ENCODE measurements at regions not wholly inside any gene's neighbourhood (a gene's known extent, or its start where the extent isn't known, plus 50 kb on each side); places are given as distances from the start of the nearest gene placed in this dataset.
"Not testable (repeated sequence)": the region's sequence is repeated elsewhere in the genome, so short reads cannot be mapped to it uniquely, and the experiment has no call there.

- TF ChIP-seq JUN (IDR thresholded peaks at IDR 0.05; ENCODE audit: borderline replicate concordance, insufficient read depth, insufficient read length, low read depth); CTCF (IDR thresholded peaks at IDR 0.05; ENCODE audit: extremely low read depth in 1 of 2, insufficient read depth in 1 of 2, low read depth in 1 of 2, low read length in 2 of 2); POLR2A (IDR thresholded peaks at IDR 0.05; ENCODE audit: low read depth, low read length); MAX (IDR thresholded peaks at IDR 0.05; ENCODE audit: insufficient read depth, insufficient read length); EZH2 (IDR thresholded peaks at IDR 0.05; ENCODE audit: borderline replicate concordance, low read depth, low read length, severe bottlenecking); POLR2AphosphoS5 (IDR thresholded peaks at IDR 0.05; ENCODE audit: insufficient read depth, low read depth, low read length); FOS (IDR thresholded peaks at IDR 0.05; ENCODE audit: borderline replicate concordance, insufficient read depth, low read length); MYC (IDR thresholded peaks at IDR 0.05; ENCODE audit: low read depth, low read length); GATA2 (IDR thresholded peaks at IDR 0.05; ENCODE audit: insufficient read depth, insufficient read length, low read depth, low read length): not testable (repeated sequence)
Observed at GRCh38 chr4:127478271-127478670, 154.5 kb upstream of the INTU start.
